CD14-positive monocyte (primary cell): ENCODE measurements at regions not wholly inside any gene's neighbourhood (a gene's known extent, or its start where the extent isn't known, plus 50 kb on each side); places are given as distances from the start of the nearest gene placed in this dataset.

Experiments
- DNase-seq, 3 donors: peaks; one replicate each; pipeline ENCODE4 v3.0.0-alpha.2; 2011 to 2022
- H2AFZ ChIP-seq: 2 replicates; pipeline ENCODE4 v1.6.0; 2012; ENCODE audit warnings: mild to moderate bottlenecking, low read depth, low read length, inconsistent platforms; ENCODE audit not compliant: insufficient read depth, poor library complexity, severe bottlenecking
- H3K27ac ChIP-seq, 2 donors: 1 replicate in 1 of 2; 2 replicates in 1 of 2; pipeline ENCODE4 v1.5.1; 2012 to 2013; ENCODE audit warnings: low read length in 2 of 2, control low read depth in 1 of 2, inconsistent platforms in 1 of 2, low read depth in 1 of 2, mild to moderate bottlenecking in 1 of 2
- H3K27me3 ChIP-seq, 2 donors: one replicate each; pipeline versions ENCODE4 v1.6.0 to v1.6.1; 2011 to 2013; ENCODE audit warnings: low read length in 2 of 2; ENCODE audit not compliant: control insufficient read depth in 2 of 2, insufficient read depth in 2 of 2
- H3K36me3 ChIP-seq, 2 donors: replicated peaks in 1 of 2; 1 replicate in 1 of 2; 2 replicates in 1 of 2; pipeline versions ENCODE4 v1.5.1 to v1.6.1; 2012 to 2013; ENCODE audit warnings: low read length in 2 of 2, control low read depth in 1 of 2, inconsistent platforms in 1 of 2, mild to moderate bottlenecking in 1 of 2; ENCODE audit not compliant: insufficient read depth in 2 of 2, control insufficient read depth in 1 of 2
- H3K4me1 ChIP-seq, 2 donors: 1 replicate in 1 of 2; 2 replicates in 1 of 2; pipeline versions ENCODE4 v1.5.1 to v1.6.1; 2012 to 2013; ENCODE audit warnings: low read length in 2 of 2, control low read depth in 1 of 2, inconsistent platforms in 1 of 2, mild to moderate bottlenecking in 1 of 2, moderate library complexity in 1 of 2; ENCODE audit not compliant: insufficient read depth in 2 of 2, control insufficient read depth in 1 of 2
- H3K4me2 ChIP-seq: replicated peaks from 2 replicates; pipeline ENCODE3; 2012; ENCODE audit warnings: low read length, moderate library complexity, mild to moderate bottlenecking; ENCODE audit not compliant: poor library complexity, severe bottlenecking; ENCODE audit errors: extremely low read depth
- H3K4me3 ChIP-seq, 3 experiments: fragments of 200-600 bp in 1 of 3; sonication (generic) in 1 of 3; replicated peaks in 1 of 3; 1 replicate in 2 of 3; 2 replicates in 1 of 3; pipeline ENCODE4 v1.5.1; 2011 to 2013; ENCODE audit warnings: low read length in 3 of 3, mild to moderate bottlenecking in 3 of 3, control low read depth in 2 of 3, low read depth in 2 of 3, inconsistent platforms in 1 of 3, moderate library complexity in 1 of 3
- H3K79me2 ChIP-seq: 2 replicates; pipeline ENCODE4 v1.6.0; 2012; ENCODE audit warnings: mild to moderate bottlenecking, control low read depth, inconsistent platforms, low read length, moderate library complexity; ENCODE audit not compliant: insufficient read depth
- H3K9ac ChIP-seq: 2 replicates; pipeline ENCODE4 v1.6.0; 2017; ENCODE audit warnings: low read length, mild to moderate bottlenecking; ENCODE audit not compliant: insufficient read depth, poor library complexity, severe bottlenecking
- H3K9me3 ChIP-seq, 2 donors: replicated peaks in 1 of 2; 1 replicate in 1 of 2; 2 replicates in 1 of 2; pipeline versions ENCODE4 v1.5.1 to v1.6.1; 2012 to 2013; ENCODE audit warnings: low read length in 2 of 2, control low read depth in 1 of 2; ENCODE audit not compliant: control insufficient read depth in 1 of 2, insufficient read depth in 1 of 2
- H4K20me1 ChIP-seq: 2 replicates; pipeline ENCODE4 v1.6.0; 2012; ENCODE audit warnings: mild to moderate bottlenecking, low read length, control low read depth, moderate library complexity; ENCODE audit not compliant: insufficient read depth
- H3K27ac Mint-ChIP-seq, 7 donors: one replicate each; pipeline ENCODE4 v1.8.0; 2020; ENCODE audit warnings: mild to moderate bottlenecking in 7 of 7, mixed read lengths in 7 of 7, moderate library complexity in 6 of 7, inconsistent platforms in 2 of 7
- H3K27me3 Mint-ChIP-seq, 3 donors: one replicate each; pipeline ENCODE4 v1.8.0; 2021 to 2022; ENCODE audit warnings: low read depth in 3 of 3, mild to moderate bottlenecking in 3 of 3, mixed read lengths in 3 of 3, moderate library complexity in 3 of 3, inconsistent platforms in 1 of 3
- H3K36me3 Mint-ChIP-seq, 2 donors: one replicate each; pipeline ENCODE4 v1.8.0; 2020; ENCODE audit warnings: mixed read lengths in 2 of 2, inconsistent platforms in 1 of 2, mild to moderate bottlenecking in 1 of 2
- H3K4me1 Mint-ChIP-seq: one replicate; pipeline ENCODE4 v1.8.0; 2020; ENCODE audit warnings: mild to moderate bottlenecking, mixed read lengths
- H3K4me3 Mint-ChIP-seq, 2 donors: one replicate each; pipeline ENCODE4 v1.8.0; 2020; ENCODE audit warnings: mild to moderate bottlenecking in 2 of 2, mixed read lengths in 2 of 2, moderate library complexity in 1 of 2
- H3K9me3 Mint-ChIP-seq, 7 donors: one replicate each; pipeline ENCODE4 v1.8.0; 2020 to 2022; ENCODE audit warnings: mixed read lengths in 7 of 7, mild to moderate bottlenecking in 6 of 7, moderate library complexity in 6 of 7, inconsistent platforms in 2 of 7
- WGBS: methylation state at CpG from one replicate; pipeline ENCODE4 v1.1.5; 2013; ENCODE audit warnings: missing lambda C conversion rate; ENCODE audit not compliant: insufficient coverage; 5-methylcytosine and 5-hydroxymethylcytosine counted together
- intact Hi-C, 2 donors: fragments of 100-400 bp; cut with micrococcal nuclease; formaldehyde crosslinking; loops; one replicate each; pipeline versions ENCODE4 v1.15.0 to v1.15.1; 2023
- TF ChIP-seq, protein P1 (sequence below): fragments of 200-600 bp; IDR thresholded peaks from one replicate; pipeline ENCODE4 v1.8.0; 2022; ENCODE audit warnings: antibody characterized with exemption, mild to moderate bottlenecking

DNA sequence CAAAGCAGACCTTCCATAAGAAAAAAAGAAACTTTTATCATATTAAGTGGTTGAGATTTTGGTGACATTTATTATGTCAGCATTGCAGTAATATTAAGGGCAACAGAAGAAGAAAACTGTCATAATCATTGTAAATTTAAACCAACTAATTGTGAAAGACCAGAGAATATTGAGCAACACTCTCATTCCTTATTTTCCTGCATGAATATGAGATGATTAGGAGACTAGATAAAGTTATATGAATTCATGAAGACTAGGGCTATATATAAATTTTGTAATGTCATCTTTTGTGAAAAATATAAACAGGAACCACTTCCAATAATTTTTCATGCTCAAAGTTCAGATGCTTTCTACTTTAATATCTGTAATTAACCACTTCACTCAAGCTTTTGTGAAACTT, 974.5 kb upstream of the CDH10 start:
- no peak overlapping the region for H3K27ac ChIP-seq
- peaks cover 12 to 14% of the 10 kb centered on the region in 2 donors for H3K9me3 ChIP-seq
- H3K4me1 ChIP-seq = no peaks in the 10 kb centered on the region
- intact Hi-C loops = no loop called here
- TF ChIP-seq, protein P1, sequence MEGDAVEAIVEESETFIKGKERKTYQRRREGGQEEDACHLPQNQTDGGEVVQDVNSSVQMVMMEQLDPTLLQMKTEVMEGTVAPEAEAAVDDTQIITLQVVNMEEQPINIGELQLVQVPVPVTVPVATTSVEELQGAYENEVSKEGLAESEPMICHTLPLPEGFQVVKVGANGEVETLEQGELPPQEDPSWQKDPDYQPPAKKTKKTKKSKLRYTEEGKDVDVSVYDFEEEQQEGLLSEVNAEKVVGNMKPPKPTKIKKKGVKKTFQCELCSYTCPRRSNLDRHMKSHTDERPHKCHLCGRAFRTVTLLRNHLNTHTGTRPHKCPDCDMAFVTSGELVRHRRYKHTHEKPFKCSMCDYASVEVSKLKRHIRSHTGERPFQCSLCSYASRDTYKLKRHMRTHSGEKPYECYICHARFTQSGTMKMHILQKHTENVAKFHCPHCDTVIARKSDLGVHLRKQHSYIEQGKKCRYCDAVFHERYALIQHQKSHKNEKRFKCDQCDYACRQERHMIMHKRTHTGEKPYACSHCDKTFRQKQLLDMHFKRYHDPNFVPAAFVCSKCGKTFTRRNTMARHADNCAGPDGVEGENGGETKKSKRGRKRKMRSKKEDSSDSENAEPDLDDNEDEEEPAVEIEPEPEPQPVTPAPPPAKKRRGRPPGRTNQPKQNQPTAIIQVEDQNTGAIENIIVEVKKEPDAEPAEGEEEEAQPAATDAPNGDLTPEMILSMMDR = no peak
- H3K4me3 ChIP-seq = no peak overlapping the region
- H4K20me1 ChIP-seq = no peaks in the 10 kb centered on the region
- Mint-ChIP-seq H3K36me3 (no peaks in the 10 kb centered on the region), H3K4me1 (no peaks in the 10 kb centered on the region), H3K27me3 (peaks cover 0 to 1% (median 0%) of the 10 kb centered on the region in 3 donors), H3K4me3 (no peak overlapping the region), H3K9me3 (peaks cover 0 to 16% (median 4%) of the 10 kb centered on the region in 7 donors), H3K27ac (no peak overlapping the region)
- DNase-seq = no peak
- no peaks in the 10 kb centered on the region for H3K36me3 ChIP-seq
- no peak overlapping the region for H3K4me2 ChIP-seq
- no peaks in the 10 kb centered on the region for H3K27me3 ChIP-seq
- no peak overlapping the region for H2AFZ ChIP-seq
- H3K9ac ChIP-seq = no peak overlapping the region
- no peaks in the 10 kb centered on the region for H3K79me2 ChIP-seq

DNA sequence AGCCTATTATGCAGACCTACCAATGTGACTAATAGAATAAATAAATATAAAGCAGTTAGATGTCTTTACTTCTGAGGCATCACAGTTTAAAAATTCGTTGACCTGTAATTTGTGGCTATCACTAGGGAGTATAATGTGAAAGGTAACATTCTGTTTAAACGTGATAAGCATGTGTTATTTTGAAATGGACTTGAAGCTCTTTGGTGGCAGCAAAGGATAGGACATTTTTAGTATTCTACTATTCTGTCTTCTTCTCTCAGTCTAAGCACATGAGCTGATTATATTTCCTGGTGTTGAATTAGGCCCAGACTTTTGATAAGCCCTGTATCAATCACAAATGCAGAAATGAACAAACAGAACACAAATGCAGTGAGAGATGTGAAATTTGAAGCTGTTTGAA, 974.0 kb upstream of the CDH10 start:
- Histone ChIP-seq H3K4me2 (no peak overlapping the region), H3K36me3 (no peaks in the 10 kb centered on the region), H3K9ac (no peak overlapping the region), H3K4me1 (no peaks in the 10 kb centered on the region), H3K27ac (no peak overlapping the region), H3K79me2 (no peaks in the 10 kb centered on the region), H4K20me1 (no peaks in the 10 kb centered on the region), H2AFZ (no peak overlapping the region), H3K9me3 (peaks cover 12 to 17% of the 10 kb centered on the region in 2 donors), H3K4me3 (no peak overlapping the region), H3K27me3 (no peaks in the 10 kb centered on the region)
- Mint-ChIP-seq H3K4me1 (no peaks in the 10 kb centered on the region), H3K9me3 (peaks cover 0 to 16% (median 4%) of the 10 kb centered on the region in 7 donors), H3K27me3 (peaks cover 0 to 2% (median 0%) of the 10 kb centered on the region in 3 donors), H3K36me3 (no peaks in the 10 kb centered on the region), H3K4me3 (no peak overlapping the region), H3K27ac (no peak overlapping the region)
- WGBS = no CpG with 5 or more reads among the region's 2 CpGs
- DNase-seq = no peak
- intact Hi-C loops = no loop called here
- TF ChIP-seq, protein P1 = no peak
